K562 (cell line): ENCODE measurements at regions not wholly inside any gene's neighbourhood (a gene's known extent, or its start where the extent isn't known, plus 50 kb on each side); places are given as distances from the start of the nearest gene placed in this dataset.

ENCODE experiments used
- C11orf30 ChIP-seq: fragments of 450-650 bp; IDR thresholded peaks from 2 replicates; pipeline ENCODE4 v1.6.1; 2016; ENCODE audit warnings: low read depth, mild to moderate bottlenecking
- CEBPB ChIP-seq: fragments of 450-650 bp; IDR thresholded peaks from 2 replicates; pipeline ENCODE4 v1.6.1; 2016; ENCODE audit warnings: missing genetic modification characterization, missing compliant biosample characterization
- CEBPG ChIP-seq, 3 experiments: fragments of 200-800 bp in 1 of 3; sonication (Bioruptor generic) in 1 of 3; sonication (generic) in 1 of 3; formaldehyde crosslinking in 1 of 3; IDR thresholded peaks in 2 of 3; conservative IDR thresholded peaks in 1 of 3; 2 replicates each; pipeline versions ENCODE4 v1.6.1 to v1.8.0; 2016 to 2022; ENCODE audit warnings: missing compliant biosample characterization in 2 of 3, missing genetic modification characterization in 2 of 3, mild to moderate bottlenecking in 1 of 3, missing genetic modification reagents in 1 of 3
- GTF2F1 ChIP-seq: IDR thresholded peaks from 2 replicates; pipeline ENCODE4 v1.6.1; 2011; ENCODE audit warnings: low read depth, low read length, improper control_type of control experiment
- HDAC1 ChIP-seq, 2 experiments: fragments of 450-650 bp; IDR thresholded peaks; 2 replicates each; pipeline ENCODE4 v1.6.1; 2016 to 2017; ENCODE audit warnings: inconsistent platforms in 1 of 2, mild to moderate bottlenecking in 1 of 2, moderate library complexity in 1 of 2
- RUNX1 ChIP-seq: sonication (generic); IDR thresholded peaks from 2 replicates; pipeline ENCODE4 v1.6.1; 2016; ENCODE audit warnings: antibody characterized with exemption, low read depth
- ZNF707 ChIP-seq: fragments of 250-450 bp; sonication (Bioruptor Pico); conservative IDR thresholded peaks from 2 replicates; pipeline ENCODE4 v1.8.0; 2022; ENCODE audit warnings: inconsistent platforms, mild to moderate bottlenecking, moderate library complexity
- TF ChIP-seq, protein P1 (sequence below): fragments of 200-600 bp; sonication (generic); IDR thresholded peaks from one replicate; pipeline ENCODE4 v1.6.1; 2012; ENCODE audit warnings: mild to moderate bottlenecking, low read depth, low read length, inconsistent platforms
- TF ChIP-seq, protein P2 (sequence below): sonication (generic); formaldehyde crosslinking; IDR thresholded peaks from 2 replicates; pipeline ENCODE4 v1.8.0; 2022; ENCODE audit warnings: mild to moderate bottlenecking, missing genetic modification reagents

DNA sequence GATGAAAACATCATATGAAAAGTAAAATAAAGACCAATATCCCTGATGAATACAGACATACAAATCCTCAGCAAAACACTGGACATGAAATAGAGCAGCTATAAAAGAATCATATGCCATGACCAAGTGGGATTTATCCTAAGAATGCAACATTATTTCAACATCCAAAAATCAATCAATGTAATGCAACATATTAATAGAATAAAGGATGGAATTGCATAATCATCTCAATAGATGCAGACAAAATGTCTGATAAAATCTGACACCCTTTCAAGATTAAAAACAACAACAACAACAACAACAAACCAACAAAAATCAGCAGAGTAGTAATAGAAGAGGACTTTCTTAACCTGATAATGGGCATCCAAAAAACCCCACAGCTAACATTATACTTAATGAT, 63.8 kb upstream of the IL1R1 start (continued):
- TF ChIP-seq, protein P1, sequence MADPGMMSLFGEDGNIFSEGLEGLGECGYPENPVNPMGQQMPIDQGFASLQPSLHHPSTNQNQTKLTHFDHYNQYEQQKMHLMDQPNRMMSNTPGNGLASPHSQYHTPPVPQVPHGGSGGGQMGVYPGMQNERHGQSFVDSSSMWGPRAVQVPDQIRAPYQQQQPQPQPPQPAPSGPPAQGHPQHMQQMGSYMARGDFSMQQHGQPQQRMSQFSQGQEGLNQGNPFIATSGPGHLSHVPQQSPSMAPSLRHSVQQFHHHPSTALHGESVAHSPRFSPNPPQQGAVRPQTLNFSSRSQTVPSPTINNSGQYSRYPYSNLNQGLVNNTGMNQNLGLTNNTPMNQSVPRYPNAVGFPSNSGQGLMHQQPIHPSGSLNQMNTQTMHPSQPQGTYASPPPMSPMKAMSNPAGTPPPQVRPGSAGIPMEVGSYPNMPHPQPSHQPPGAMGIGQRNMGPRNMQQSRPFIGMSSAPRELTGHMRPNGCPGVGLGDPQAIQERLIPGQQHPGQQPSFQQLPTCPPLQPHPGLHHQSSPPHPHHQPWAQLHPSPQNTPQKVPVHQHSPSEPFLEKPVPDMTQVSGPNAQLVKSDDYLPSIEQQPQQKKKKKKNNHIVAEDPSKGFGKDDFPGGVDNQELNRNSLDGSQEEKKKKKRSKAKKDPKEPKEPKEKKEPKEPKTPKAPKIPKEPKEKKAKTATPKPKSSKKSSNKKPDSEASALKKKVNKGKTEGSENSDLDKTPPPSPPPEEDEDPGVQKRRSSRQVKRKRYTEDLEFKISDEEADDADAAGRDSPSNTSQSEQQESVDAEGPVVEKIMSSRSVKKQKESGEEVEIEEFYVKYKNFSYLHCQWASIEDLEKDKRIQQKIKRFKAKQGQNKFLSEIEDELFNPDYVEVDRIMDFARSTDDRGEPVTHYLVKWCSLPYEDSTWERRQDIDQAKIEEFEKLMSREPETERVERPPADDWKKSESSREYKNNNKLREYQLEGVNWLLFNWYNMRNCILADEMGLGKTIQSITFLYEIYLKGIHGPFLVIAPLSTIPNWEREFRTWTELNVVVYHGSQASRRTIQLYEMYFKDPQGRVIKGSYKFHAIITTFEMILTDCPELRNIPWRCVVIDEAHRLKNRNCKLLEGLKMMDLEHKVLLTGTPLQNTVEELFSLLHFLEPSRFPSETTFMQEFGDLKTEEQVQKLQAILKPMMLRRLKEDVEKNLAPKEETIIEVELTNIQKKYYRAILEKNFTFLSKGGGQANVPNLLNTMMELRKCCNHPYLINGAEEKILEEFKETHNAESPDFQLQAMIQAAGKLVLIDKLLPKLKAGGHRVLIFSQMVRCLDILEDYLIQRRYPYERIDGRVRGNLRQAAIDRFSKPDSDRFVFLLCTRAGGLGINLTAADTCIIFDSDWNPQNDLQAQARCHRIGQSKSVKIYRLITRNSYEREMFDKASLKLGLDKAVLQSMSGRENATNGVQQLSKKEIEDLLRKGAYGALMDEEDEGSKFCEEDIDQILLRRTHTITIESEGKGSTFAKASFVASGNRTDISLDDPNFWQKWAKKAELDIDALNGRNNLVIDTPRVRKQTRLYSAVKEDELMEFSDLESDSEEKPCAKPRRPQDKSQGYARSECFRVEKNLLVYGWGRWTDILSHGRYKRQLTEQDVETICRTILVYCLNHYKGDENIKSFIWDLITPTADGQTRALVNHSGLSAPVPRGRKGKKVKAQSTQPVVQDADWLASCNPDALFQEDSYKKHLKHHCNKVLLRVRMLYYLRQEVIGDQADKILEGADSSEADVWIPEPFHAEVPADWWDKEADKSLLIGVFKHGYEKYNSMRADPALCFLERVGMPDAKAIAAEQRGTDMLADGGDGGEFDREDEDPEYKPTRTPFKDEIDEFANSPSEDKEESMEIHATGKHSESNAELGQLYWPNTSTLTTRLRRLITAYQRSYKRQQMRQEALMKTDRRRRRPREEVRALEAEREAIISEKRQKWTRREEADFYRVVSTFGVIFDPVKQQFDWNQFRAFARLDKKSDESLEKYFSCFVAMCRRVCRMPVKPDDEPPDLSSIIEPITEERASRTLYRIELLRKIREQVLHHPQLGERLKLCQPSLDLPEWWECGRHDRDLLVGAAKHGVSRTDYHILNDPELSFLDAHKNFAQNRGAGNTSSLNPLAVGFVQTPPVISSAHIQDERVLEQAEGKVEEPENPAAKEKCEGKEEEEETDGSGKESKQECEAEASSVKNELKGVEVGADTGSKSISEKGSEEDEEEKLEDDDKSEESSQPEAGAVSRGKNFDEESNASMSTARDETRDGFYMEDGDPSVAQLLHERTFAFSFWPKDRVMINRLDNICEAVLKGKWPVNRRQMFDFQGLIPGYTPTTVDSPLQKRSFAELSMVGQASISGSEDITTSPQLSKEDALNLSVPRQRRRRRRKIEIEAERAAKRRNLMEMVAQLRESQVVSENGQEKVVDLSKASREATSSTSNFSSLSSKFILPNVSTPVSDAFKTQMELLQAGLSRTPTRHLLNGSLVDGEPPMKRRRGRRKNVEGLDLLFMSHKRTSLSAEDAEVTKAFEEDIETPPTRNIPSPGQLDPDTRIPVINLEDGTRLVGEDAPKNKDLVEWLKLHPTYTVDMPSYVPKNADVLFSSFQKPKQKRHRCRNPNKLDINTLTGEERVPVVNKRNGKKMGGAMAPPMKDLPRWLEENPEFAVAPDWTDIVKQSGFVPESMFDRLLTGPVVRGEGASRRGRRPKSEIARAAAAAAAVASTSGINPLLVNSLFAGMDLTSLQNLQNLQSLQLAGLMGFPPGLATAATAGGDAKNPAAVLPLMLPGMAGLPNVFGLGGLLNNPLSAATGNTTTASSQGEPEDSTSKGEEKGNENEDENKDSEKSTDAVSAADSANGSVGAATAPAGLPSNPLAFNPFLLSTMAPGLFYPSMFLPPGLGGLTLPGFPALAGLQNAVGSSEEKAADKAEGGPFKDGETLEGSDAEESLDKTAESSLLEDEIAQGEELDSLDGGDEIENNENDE, result no peak
- no peak for TF ChIP-seq CEBPG (CRISPR knock-in tag; IDR thresholded peaks at IDR 0.05)
- peak in 1 of 2 experiments; percentile 71; a peak in 2 of 4 replicates for TF ChIP-seq CEBPG (tag; conservative IDR thresholded peaks at IDR 0.05 in 1 of 2, IDR thresholded peaks at IDR 0.05 in 1 of 2)
- no peak for TF ChIP-seq RUNX1
- TF ChIP-seq CEBPB (tag), result peak; percentile 46
- no peak for TF ChIP-seq GTF2F1
- TF ChIP-seq C11orf30, result no peak
- TF ChIP-seq, protein P2, sequence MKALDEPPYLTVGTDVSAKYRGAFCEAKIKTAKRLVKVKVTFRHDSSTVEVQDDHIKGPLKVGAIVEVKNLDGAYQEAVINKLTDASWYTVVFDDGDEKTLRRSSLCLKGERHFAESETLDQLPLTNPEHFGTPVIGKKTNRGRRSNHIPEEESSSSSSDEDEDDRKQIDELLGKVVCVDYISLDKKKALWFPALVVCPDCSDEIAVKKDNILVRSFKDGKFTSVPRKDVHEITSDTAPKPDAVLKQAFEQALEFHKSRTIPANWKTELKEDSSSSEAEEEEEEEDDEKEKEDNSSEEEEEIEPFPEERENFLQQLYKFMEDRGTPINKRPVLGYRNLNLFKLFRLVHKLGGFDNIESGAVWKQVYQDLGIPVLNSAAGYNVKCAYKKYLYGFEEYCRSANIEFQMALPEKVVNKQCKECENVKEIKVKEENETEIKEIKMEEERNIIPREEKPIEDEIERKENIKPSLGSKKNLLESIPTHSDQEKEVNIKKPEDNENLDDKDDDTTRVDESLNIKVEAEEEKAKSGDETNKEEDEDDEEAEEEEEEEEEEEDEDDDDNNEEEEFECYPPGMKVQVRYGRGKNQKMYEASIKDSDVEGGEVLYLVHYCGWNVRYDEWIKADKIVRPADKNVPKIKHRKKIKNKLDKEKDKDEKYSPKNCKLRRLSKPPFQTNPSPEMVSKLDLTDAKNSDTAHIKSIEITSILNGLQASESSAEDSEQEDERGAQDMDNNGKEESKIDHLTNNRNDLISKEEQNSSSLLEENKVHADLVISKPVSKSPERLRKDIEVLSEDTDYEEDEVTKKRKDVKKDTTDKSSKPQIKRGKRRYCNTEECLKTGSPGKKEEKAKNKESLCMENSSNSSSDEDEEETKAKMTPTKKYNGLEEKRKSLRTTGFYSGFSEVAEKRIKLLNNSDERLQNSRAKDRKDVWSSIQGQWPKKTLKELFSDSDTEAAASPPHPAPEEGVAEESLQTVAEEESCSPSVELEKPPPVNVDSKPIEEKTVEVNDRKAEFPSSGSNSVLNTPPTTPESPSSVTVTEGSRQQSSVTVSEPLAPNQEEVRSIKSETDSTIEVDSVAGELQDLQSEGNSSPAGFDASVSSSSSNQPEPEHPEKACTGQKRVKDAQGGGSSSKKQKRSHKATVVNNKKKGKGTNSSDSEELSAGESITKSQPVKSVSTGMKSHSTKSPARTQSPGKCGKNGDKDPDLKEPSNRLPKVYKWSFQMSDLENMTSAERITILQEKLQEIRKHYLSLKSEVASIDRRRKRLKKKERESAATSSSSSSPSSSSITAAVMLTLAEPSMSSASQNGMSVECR (CRISPR knock-in tag), result no peak
- no peak for TF ChIP-seq ZNF707 (CRISPR knock-in tag)
- TF ChIP-seq HDAC1 (IDR thresholded peaks at IDR 0.05), result no peak
